K562 (cell line): ENCODE measurements at regions not wholly inside any gene's neighbourhood (a gene's known extent, or its start where the extent isn't known, plus 50 kb on each side); places are given as distances from the start of the nearest gene placed in this dataset.

Experiments
- ARID2 ChIP-seq: fragments of 450-650 bp; IDR thresholded peaks from 2 replicates; pipeline ENCODE4 v1.6.1; 2017; ENCODE audit warnings: antibody characterized with exemption, mild to moderate bottlenecking
- CBX2 ChIP-seq: fragments of 200-600 bp; sonication (generic); IDR thresholded peaks from one replicate; pipeline ENCODE4 v1.6.1; 2012; ENCODE audit warnings: mild to moderate bottlenecking, low read length, inconsistent platforms; ENCODE audit not compliant: insufficient read depth, poor library complexity, severe bottlenecking
- DIDO1 ChIP-seq: fragments of 450-650 bp; IDR thresholded peaks from 2 replicates; pipeline ENCODE4 v1.6.1; 2016; ENCODE audit warnings: low read depth, missing biosample characterization, missing genetic modification characterization
- GATA2 ChIP-seq: sonication (generic); formaldehyde crosslinking; IDR thresholded peaks from 2 replicates; pipeline ENCODE4 v1.4.0; 2020; ENCODE audit warnings: mild to moderate bottlenecking, missing genetic modification reagents
- IRF1 ChIP-seq: sonication (generic); formaldehyde crosslinking; IDR thresholded peaks from 2 replicates; pipeline ENCODE4 v1.8.0; 2022; ENCODE audit warnings: missing genetic modification reagents, mild to moderate bottlenecking, borderline replicate concordance
- JUND ChIP-seq, 2 experiments: IDR thresholded peaks; 2 replicates in 1 of 2; 3 replicates in 1 of 2; pipeline ENCODE4 v1.6.1; 2011; ENCODE audit warnings: borderline replicate concordance in 2 of 2, low read depth in 2 of 2, low read length in 2 of 2, improper control_type of control experiment in 1 of 2, missing biosample characterization in 1 of 2, missing genetic modification characterization in 1 of 2, missing genetic modification reagents in 1 of 2
- KDM1A ChIP-seq, 2 experiments: fragments of 450-650 bp; IDR thresholded peaks; 2 replicates each; pipeline ENCODE4 v1.6.1; 2016; ENCODE audit warnings: mild to moderate bottlenecking in 2 of 2
- NFATC3 ChIP-seq: fragments of 450-650 bp; IDR thresholded peaks from 2 replicates; pipeline ENCODE4 v1.6.1; 2017; ENCODE audit warnings: mild to moderate bottlenecking
- NFIX ChIP-seq: fragments of 250-450 bp; sonication (Bioruptor Pico); IDR thresholded peaks from 2 replicates; pipeline ENCODE4 v1.4.0; 2020; ENCODE audit warnings: low read depth, mild to moderate bottlenecking, moderate library complexity
- PATZ1 ChIP-seq: fragments of 250-450 bp; sonication (Bioruptor Pico); IDR thresholded peaks from 2 replicates; pipeline ENCODE4 v1.5.0; 2020; ENCODE audit warnings: mild to moderate bottlenecking, borderline replicate concordance
- RFX5 ChIP-seq: IDR thresholded peaks from 2 replicates; pipeline ENCODE4 v1.6.1; 2011; ENCODE audit warnings: low read depth, mild to moderate bottlenecking, improper control_type of control experiment, low read length
- SMAD3 ChIP-seq: fragments of 450-650 bp; formaldehyde crosslinking; conservative IDR thresholded peaks from 2 replicates; pipeline ENCODE4 v1.4.0; 2020; ENCODE audit warnings: mild to moderate bottlenecking
- TAF15 ChIP-seq: fragments of 200-400 bp; formaldehyde crosslinking; IDR thresholded peaks from 2 replicates; pipeline ENCODE4 v1.6.1; 2017; ENCODE audit warnings: mild to moderate bottlenecking, low read depth, low read length, moderate library complexity
- TBL1XR1 ChIP-seq, 2 experiments: IDR thresholded peaks; 2 replicates each; pipeline ENCODE4 v1.6.1; 2012; ENCODE audit warnings: improper control_type of control experiment in 2 of 2, low read length in 2 of 2, mild to moderate bottlenecking in 1 of 2
- TCF3 ChIP-seq: sonication (generic); formaldehyde crosslinking; IDR thresholded peaks from 2 replicates; pipeline ENCODE4 v1.4.0; 2020; ENCODE audit warnings: mild to moderate bottlenecking, missing genetic modification reagents
- ZNF140 ChIP-seq: fragments of 250-450 bp; sonication (Bioruptor Pico); IDR thresholded peaks from 2 replicates; pipeline ENCODE4 v1.8.0; 2021; ENCODE audit warnings: moderate library complexity, mild to moderate bottlenecking, inconsistent platforms
- ZNF212 ChIP-seq: fragments of 450-650 bp; formaldehyde crosslinking; IDR thresholded peaks from 2 replicates; pipeline ENCODE4 v1.4.0; 2020; ENCODE audit warnings: mild to moderate bottlenecking
- ZNF23 ChIP-seq: fragments of 250-450 bp; sonication (Bioruptor Pico); IDR thresholded peaks from 2 replicates; pipeline ENCODE4 v1.4.0; 2020; ENCODE audit warnings: mild to moderate bottlenecking
- ZNF384 ChIP-seq: IDR thresholded peaks from 2 replicates; pipeline ENCODE4 v1.6.1; 2012; ENCODE audit warnings: low read depth, low read length, improper control_type of control experiment
- ZNF740 ChIP-seq, 3 experiments: fragments of 200-800 bp in 1 of 3; sonication (Bioruptor generic) in 1 of 3; sonication (generic) in 1 of 3; formaldehyde crosslinking in 1 of 3; IDR thresholded peaks; 2 replicates each; pipeline versions ENCODE4 v1.6.1 to v1.8.0; 2016 to 2022; ENCODE audit warnings: mild to moderate bottlenecking in 2 of 3, missing compliant biosample characterization in 2 of 3, missing genetic modification characterization in 2 of 3, missing genetic modification reagents in 1 of 3

- no peak for TF ChIP-seq CBX2
- TF ChIP-seq ZNF384 = peak; percentile 87
- TF ChIP-seq SMAD3 = no peak
- TF ChIP-seq KDM1A (IDR thresholded peaks at IDR 0.05) = peak; percentile 54 to 60
- TF ChIP-seq NFIX (CRISPR knock-in tag) = no peak
- no peak for TF ChIP-seq ARID2
- TF ChIP-seq ZNF140 = no peak
- TF ChIP-seq NFATC3 = peak; percentile 82; the same call in 1 of the 2 replicates
- TF ChIP-seq ZNF212 = no peak
- peak; percentile 63; the same call in 1 of the 2 replicates for TF ChIP-seq GATA2
- TF ChIP-seq ZNF23 (CRISPR knock-in tag) = no peak
- TF ChIP-seq DIDO1 (tag) = no peak
- TF ChIP-seq IRF1 (CRISPR knock-in tag) = no peak
- TF ChIP-seq RFX5 = no peak
- TF ChIP-seq TAF15 = no peak
- no peak for TF ChIP-seq PATZ1 (CRISPR knock-in tag)
- peak; percentile 84 for TF ChIP-seq TCF3 (CRISPR knock-in tag)
- TF ChIP-seq ZNF740 (CRISPR knock-in tag; IDR thresholded peaks at IDR 0.05) = no peak
- no peak for TF ChIP-seq ZNF740 (tag; IDR thresholded peaks at IDR 0.05)
- peak; percentile 97 for TF ChIP-seq JUND (IDR thresholded peaks at IDR 0.05; ENCODE audit: borderline replicate concordance, low read depth, low read length)
- peak; percentile 95 for TF ChIP-seq JUND (tag; IDR thresholded peaks at IDR 0.05; ENCODE audit: borderline replicate concordance, low read depth, low read length)
- peak in 1 of 2 experiments; percentile 85; a peak in 2 of 4 replicates for TF ChIP-seq TBL1XR1 (IDR thresholded peaks at IDR 0.05; ENCODE audit: low read length in 2 of 2)
These were observed 160.2 kb upstream of the TBL1XR1 start (continued) for GRCh38 chr3:177357352-177358090.
